H1 (cell line): ENCODE measurements at regions not wholly inside any gene's neighbourhood (a gene's known extent, or its start where the extent isn't known, plus 50 kb on each side); places are given as distances from the start of the nearest gene placed in this dataset.

ENCODE experiments used
- CTCF ChIA-PET: fragments of 300-600 bp; sonication (Branson Sonifier 250); formaldehyde crosslinking; loops from one replicate; lab custom pipeline; 2021; ENCODE audit not compliant: partially characterized antibody; lab: Charles Lee
- POLR2A ChIA-PET: fragments of 300-600 bp; sonication (Branson Sonifier 250); formaldehyde crosslinking; loops from one replicate; lab custom pipeline; 2021; ENCODE audit warnings: inconsistent platforms; ENCODE audit not compliant: partially characterized antibody; lab: Charles Lee
- DNase-seq, 2 experiments: peaks; one replicate each; pipeline versions ENCODE4 v3.0.0 to v3.0.0-alpha.2; 2010 to 2022; ENCODE audit warnings: low spot score in 2 of 2, low read depth in 1 of 2, mixed read lengths in 1 of 2
- FAIRE-seq: peaks from 2 replicates; lab custom pipeline; 2011; peaks lifted over from hg19 to GRCh38; lab: Jason Lieb, UNC
- H2AFZ ChIP-seq: 2 replicates; pipeline ENCODE4 v1.8.1; 2012; ENCODE audit warnings: low read length, inconsistent platforms
- H2AK5ac ChIP-seq: 2 replicates; pipeline ENCODE4 v1.6.1; 2013; ENCODE audit warnings: low read depth, low read length
- H2BK120ac ChIP-seq: replicated peaks from 2 replicates; pipeline ENCODE3; 2013; ENCODE audit warnings: low read depth, low read length, inconsistent platforms
- H2BK12ac ChIP-seq: 2 replicates; pipeline ENCODE4 v1.6.1; 2013; ENCODE audit warnings: low read depth, low read length
- H2BK15ac ChIP-seq: 2 replicates; pipeline ENCODE4 v1.6.1; 2013; ENCODE audit warnings: low read length
- H2BK20ac ChIP-seq: 2 replicates; pipeline ENCODE4 v1.6.1; 2013; ENCODE audit warnings: low read length
- H2BK5ac ChIP-seq: 2 replicates; pipeline ENCODE4 v1.6.1; 2013; ENCODE audit warnings: low read depth, low read length
- H3K14ac ChIP-seq: 2 replicates; pipeline ENCODE4 v1.6.1; 2013; ENCODE audit warnings: inconsistent platforms; ENCODE audit not compliant: insufficient read length
- H3K18ac ChIP-seq: 2 replicates; pipeline ENCODE4 v1.6.1; 2013; ENCODE audit warnings: low read length; ENCODE audit errors: extremely low read depth
- H3K23ac ChIP-seq: 2 replicates; pipeline ENCODE4 v1.6.1; 2013; ENCODE audit warnings: inconsistent platforms; ENCODE audit not compliant: insufficient read length
- H3K23me2 ChIP-seq: 2 replicates; pipeline ENCODE4 v1.6.1; 2013; ENCODE audit warnings: low read depth, low read length
- H3K27ac ChIP-seq: 2 replicates; pipeline ENCODE4 v1.6.1; 2011; ENCODE audit warnings: low read depth, low read length, inconsistent platforms
- H3K27me3 ChIP-seq, 4 experiments: replicated peaks in 1 of 4; 1 replicate in 1 of 4; 2 replicates in 3 of 4; pipeline versions ENCODE4 v1.6.1 to v1.8.1; 2011 to 2013; ENCODE audit warnings: low read length in 3 of 4, mild to moderate bottlenecking in 3 of 4, inconsistent platforms in 2 of 4, mixed read lengths in 2 of 4, moderate library complexity in 1 of 4; ENCODE audit not compliant: control insufficient read depth in 3 of 4, insufficient read depth in 3 of 4; ENCODE audit errors: extremely low read depth in 1 of 4
- H3K36me3 ChIP-seq, 4 experiments: 2 replicates each; pipeline versions ENCODE4 v1.6.1 to v1.8.1; 2011 to 2013; ENCODE audit warnings: mild to moderate bottlenecking in 4 of 4, low read length in 3 of 4, moderate library complexity in 2 of 4, control low read depth in 1 of 4, inconsistent platforms in 1 of 4; ENCODE audit not compliant: insufficient read depth in 4 of 4, control insufficient read depth in 2 of 4
- H3K4ac ChIP-seq: replicated peaks from 2 replicates; pipeline ENCODE3; 2013; ENCODE audit warnings: low read length, low read depth, mixed read lengths, inconsistent platforms; ENCODE audit not compliant: insufficient read length
- H3K4me1 ChIP-seq, 4 experiments: replicated peaks in 1 of 4; 1 replicate in 1 of 4; 2 replicates in 3 of 4; pipeline versions ENCODE4 v1.6.1 to v1.8.1; 2011 to 2013; ENCODE audit warnings: low read length in 3 of 4, inconsistent platforms in 2 of 4, mixed read lengths in 1 of 4; ENCODE audit not compliant: insufficient read depth in 4 of 4, control insufficient read depth in 3 of 4
- H3K4me2 ChIP-seq, 2 experiments: 2 replicates each; pipeline versions ENCODE4 v1.6.1 to v1.8.1; 2011 to 2013; ENCODE audit warnings: low read depth in 2 of 2, low read length in 2 of 2, control low read depth in 1 of 2, inconsistent platforms in 1 of 2, mild to moderate bottlenecking in 1 of 2; ENCODE audit not compliant: insufficient read depth in 1 of 2
- H3K4me3 ChIP-seq, 4 experiments: fragments of 200-600, 300-600 bp in 1 of 4; sonication (generic), shearing (Covaris generic), sonication (Bioruptor Twin) in 1 of 4; 2 replicates each; pipeline versions ENCODE4 v1.5.1 to v1.8.1; 2011 to 2016; ENCODE audit warnings: low read length in 4 of 4, low read depth in 3 of 4, control low read depth in 2 of 4, inconsistent platforms in 2 of 4, mild to moderate bottlenecking in 2 of 4, mixed read lengths in 1 of 4, moderate library complexity in 1 of 4; ENCODE audit not compliant: insufficient read depth in 2 of 4; ENCODE audit errors: extremely low read depth in 1 of 4
- H3K56ac ChIP-seq: replicated peaks from 2 replicates; pipeline ENCODE3; 2013; ENCODE audit warnings: low read depth, mild to moderate bottlenecking, mixed read lengths, low read length, inconsistent platforms; ENCODE audit not compliant: insufficient read length
- H3K79me1 ChIP-seq: 2 replicates; pipeline ENCODE4 v1.6.1; 2013; ENCODE audit warnings: low read depth, low read length, control low read depth
- H3K79me2 ChIP-seq, 2 experiments: 2 replicates each; pipeline versions ENCODE4 v1.6.1 to v1.8.1; 2012 to 2013; ENCODE audit warnings: low read length in 2 of 2, mild to moderate bottlenecking in 2 of 2, inconsistent platforms in 1 of 2; ENCODE audit not compliant: insufficient read depth in 2 of 2, control insufficient read depth in 1 of 2
- H3K9ac ChIP-seq, 4 experiments: replicated peaks in 1 of 4; 1 replicate in 1 of 4; 2 replicates in 3 of 4; pipeline versions ENCODE4 v1.6.1 to v1.8.1; 2011 to 2013; ENCODE audit warnings: low read depth in 3 of 4, low read length in 3 of 4, control low read depth in 2 of 4, mild to moderate bottlenecking in 2 of 4, moderate library complexity in 2 of 4, inconsistent platforms in 1 of 4; ENCODE audit errors: extremely low read depth in 1 of 4
- H3K9me3 ChIP-seq, 2 experiments: 2 replicates each; pipeline versions ENCODE4 v1.6.1 to v1.8.1; 2012 to 2013; ENCODE audit warnings: mild to moderate bottlenecking in 2 of 2, moderate library complexity in 2 of 2, control low read depth in 1 of 2, inconsistent platforms in 1 of 2, low read depth in 1 of 2, low read length in 1 of 2, mixed read lengths in 1 of 2; ENCODE audit not compliant: insufficient read depth in 2 of 2
- H4K20me1 ChIP-seq, 2 experiments: replicated peaks in 1 of 2; 2 replicates each; pipeline versions ENCODE3 to v1.8.1; 2011 to 2013; ENCODE audit warnings: inconsistent platforms in 2 of 2, low read length in 2 of 2, mild to moderate bottlenecking in 1 of 2; ENCODE audit not compliant: insufficient read depth in 2 of 2, control insufficient read depth in 1 of 2
- H4K5ac ChIP-seq: 2 replicates; pipeline ENCODE4 v1.6.1; 2013; ENCODE audit warnings: low read length, low read depth, mixed read lengths, inconsistent platforms; ENCODE audit not compliant: insufficient read length
- H4K8ac ChIP-seq: 2 replicates; pipeline ENCODE4 v1.8.0; 2013; ENCODE audit warnings: mild to moderate bottlenecking, moderate library complexity, low read length, inconsistent platforms; ENCODE audit not compliant: insufficient read depth; ENCODE audit errors: extremely low read depth
- H4K91ac ChIP-seq: replicated peaks from 2 replicates; pipeline ENCODE3; 2013; ENCODE audit warnings: low read length, mixed read lengths, inconsistent platforms; ENCODE audit not compliant: insufficient read length
- CBX5 ChIP-seq: fragments of 300-800, 300-1000 bp; sonication (generic); IDR thresholded peaks from 2 replicates; pipeline ENCODE4 v1.7.1; 2016; ENCODE audit warnings: antibody characterized with exemption, low read length, low read depth
- MAFK ChIP-seq: IDR thresholded peaks from 2 replicates; pipeline ENCODE4 v1.6.1; 2012; ENCODE audit warnings: low read depth, mild to moderate bottlenecking, improper control_type of control experiment, low read length
- SP2 ChIP-seq: IDR thresholded peaks from 2 replicates; pipeline ENCODE4 v1.6.1; 2012; ENCODE audit warnings: mild to moderate bottlenecking, low read length, inconsistent platforms
- WGBS, 2 experiments: shearing (Covaris generic) in 1 of 2; methylation state at CpG; one replicate each; pipeline versions ENCODE4 v1.1.6 to v1.1.7; 2013 to 2015; ENCODE audit warnings: low lambda C conversion rate in 2 of 2, mixed read lengths in 2 of 2, inconsistent platforms in 1 of 2, low coverage in 1 of 2, missing lambda C conversion rate in 1 of 2; ENCODE audit not compliant: insufficient replicate concordance in 2 of 2, insufficient coverage in 1 of 2, insufficient read length in 1 of 2; ENCODE audit errors: extremely low coverage in 1 of 2, missing lambda C conversion rate in 1 of 2; 5-methylcytosine and 5-hydroxymethylcytosine counted together

- no peak overlapping the region for H2BK12ac ChIP-seq
- TF ChIP-seq SP2 (no peak), MAFK (peak; percentile 63; the same call in 1 of the 2 replicates), CBX5 (no peak)
- TF ChIP-seq, all 59 proteins: peak for 1
- H3K79me1 ChIP-seq = no peaks in the 10 kb centered on the region
- CTCF ChIA-PET = no interaction called here
- H4K5ac ChIP-seq = no peak overlapping the region
- POLR2A ChIA-PET = no interaction called here
- no peak overlapping the region for H4K8ac ChIP-seq
- H3K23ac ChIP-seq = no peak overlapping the region
- no peak overlapping the region for H3K27ac ChIP-seq
- no peaks in the 10 kb centered on the region for H4K20me1 ChIP-seq
- H3K23me2 ChIP-seq = no peaks in the 10 kb centered on the region
- no peaks in the 10 kb centered on the region for H3K27me3 ChIP-seq
- H3K4me3 ChIP-seq = no peak overlapping the region
- no peaks in the 10 kb centered on the region for H3K9me3 ChIP-seq
- WGBS, 2 experiments = 100% methylated on average over 1 of the region's 1 CpG; no CpG with 5 or more reads in 1 of the 2 experiments
- H2AFZ ChIP-seq = no peak overlapping the region
- no peak overlapping the region for H2BK5ac ChIP-seq
- H2BK120ac ChIP-seq = no peak overlapping the region
- no peak overlapping the region for H3K4me2 ChIP-seq
- no peak overlapping the region for H3K18ac ChIP-seq
- H4K91ac ChIP-seq = no peak overlapping the region
- no peak overlapping the region for H2AK5ac ChIP-seq
- FAIRE-seq (no peak), DNase-seq (no peak)
- no peak overlapping the region for H2BK20ac ChIP-seq
- no peak overlapping the region for H3K56ac ChIP-seq
- no peaks in the 10 kb centered on the region for H3K79me2 ChIP-seq
- H3K9ac ChIP-seq = no peak overlapping the region
- H3K4me1 ChIP-seq = no peaks in the 10 kb centered on the region
- no peak overlapping the region for H3K14ac ChIP-seq
- H3K36me3 ChIP-seq = no peaks in the 10 kb centered on the region
- no peak overlapping the region for H2BK15ac ChIP-seq
- no peak overlapping the region for H3K4ac ChIP-seq
These were observed 1644.1 kb downstream of the SLITRK5 start for GRCh38 chr13:89315287-89315686.
